K562 (cell line): ENCODE measurements at regions not wholly inside any gene's neighbourhood (a gene's known extent, or its start where the extent isn't known, plus 50 kb on each side); places are given as distances from the start of the nearest gene placed in this dataset.
A peak's percentile ranks its signal among the peaks of the same experiment; 100 is the strongest.

ENCODE experiments used
- ATAC-seq: fragments of 200-7000 bp; cut with Tn5 transposase; 3 replicates; pipeline ENCODE4 v1.9.1; 2020; ENCODE audit warnings: moderate library complexity
- BruUV-seq: library from RNA; stranded (reverse); fragments of 400-500 nt; replicated peaks from 2 replicates; lab custom pipeline; 2021; lab: Mats Ljungman, UMichigan
- CTCF ChIA-PET: fragments of 300-600 bp; formaldehyde crosslinking; extraction: SDS; loops from one replicate; lab custom pipeline; 2021; ENCODE audit warnings: low intra/inter-chr PET ratio; lab: Yijun Ruan, JAX
- POLR2A ChIA-PET: fragments of 300-600, 350-650 bp; sonication (Branson Sonifier 250); formaldehyde crosslinking; extraction: SDS; loops from one replicate; lab custom pipeline; 2021; ENCODE audit warnings: antibody characterized with exemption, inconsistent platforms; lab: Yijun Ruan, JAX
- DNase-seq, 4 experiments: peaks; one replicate each; pipeline versions ENCODE4 v3.0.0 to v3.0.0-alpha.2; 2011 to 2018; ENCODE audit warnings: low spot score in 3 of 4, mixed read lengths in 3 of 4; ENCODE audit errors: extremely low read depth in 1 of 4
- FAIRE-seq: peaks from 2 replicates; lab custom pipeline; 2011; peaks lifted over from hg19 to GRCh38; lab: Jason Lieb, UNC
- H2AFZ ChIP-seq: 2 replicates; pipeline ENCODE4 v1.6.0; 2011; ENCODE audit warnings: low read depth, low read length, control low read depth, inconsistent platforms
- H3K27ac ChIP-seq: fragments of 200-600 bp; 3 replicates; pipeline ENCODE4 v1.8.0; 2011; ENCODE audit warnings: low read depth, mild to moderate bottlenecking, control low read depth, inconsistent platforms, low read length, moderate library complexity, mixed read lengths; ENCODE audit errors: extremely low read depth
- H3K27me3 ChIP-seq, 2 experiments: fragments of 300-600 bp in 1 of 2; 2 replicates in 1 of 2; 3 replicates in 1 of 2; pipeline versions ENCODE4 v1.6.0 to v1.8.0; 2011; ENCODE audit warnings: inconsistent platforms in 2 of 2, low read length in 2 of 2, mild to moderate bottlenecking in 1 of 2, mixed read lengths in 1 of 2, moderate library complexity in 1 of 2; ENCODE audit not compliant: control insufficient read depth in 2 of 2, insufficient read depth in 2 of 2
- H3K36me3 ChIP-seq: fragments of 300-600 bp; 3 replicates; pipeline ENCODE4 v1.8.0; 2011; ENCODE audit warnings: mild to moderate bottlenecking, low read length, inconsistent platforms; ENCODE audit not compliant: control insufficient read depth, insufficient read depth
- H3K4me1 ChIP-seq, 2 experiments: fragments of 200-600 bp in 1 of 2; replicated peaks in 1 of 2; 2 replicates in 1 of 2; 3 replicates in 1 of 2; pipeline versions ENCODE4 v1.5.1 to v1.8.0; 2011; ENCODE audit warnings: inconsistent platforms in 2 of 2, low read length in 2 of 2, mild to moderate bottlenecking in 1 of 2, mixed read lengths in 1 of 2, moderate library complexity in 1 of 2; ENCODE audit not compliant: control insufficient read depth in 2 of 2, insufficient read depth in 2 of 2
- H3K4me2 ChIP-seq: 2 replicates; pipeline ENCODE4 v1.6.1; 2011; ENCODE audit warnings: low read length, control low read depth, inconsistent platforms, mixed read lengths; ENCODE audit not compliant: insufficient read depth
- H3K4me3 ChIP-seq: fragments of 200-600 bp; sonication (generic), shearing (Covaris generic); 2 replicates; pipeline ENCODE4 v1.5.1; 2016; ENCODE audit warnings: control low read depth, inconsistent platforms
- H3K79me2 ChIP-seq: fragments of 200-600 bp; 3 replicates; pipeline ENCODE4 v1.8.0; 2011; ENCODE audit warnings: low read length, inconsistent platforms; ENCODE audit not compliant: control insufficient read depth, insufficient read depth
- H3K9ac ChIP-seq, 2 experiments: 2 replicates each; pipeline versions ENCODE4 v1.6.0 to v1.6.1; 2011; ENCODE audit warnings: low read depth in 2 of 2, low read length in 2 of 2, control low read depth in 1 of 2, inconsistent platforms in 1 of 2, mild to moderate bottlenecking in 1 of 2, mixed read lengths in 1 of 2; ENCODE audit not compliant: insufficient read depth in 1 of 2
- H3K9me1 ChIP-seq: one replicate; pipeline ENCODE4 v1.6.0; 2011; ENCODE audit warnings: inconsistent platforms, mild to moderate bottlenecking, low read length, moderate library complexity; ENCODE audit not compliant: control insufficient read depth, insufficient read depth
- H3K9me3 ChIP-seq: replicated peaks from 2 replicates; pipeline ENCODE4 v1.5.1; 2011; ENCODE audit warnings: low read depth, low read length, inconsistent platforms; ENCODE audit not compliant: control insufficient read depth, insufficient read depth
- H4K20me1 ChIP-seq: replicated peaks from 2 replicates; pipeline ENCODE4 v1.6.1; 2011; ENCODE audit warnings: low read length, inconsistent platforms, mixed read lengths; ENCODE audit not compliant: control insufficient read depth, insufficient read depth
- NFIC ChIP-seq: fragments of 450-650 bp; IDR thresholded peaks from 2 replicates; pipeline ENCODE4 v1.6.1; 2017; ENCODE audit warnings: mild to moderate bottlenecking, inconsistent platforms
- RAD21 ChIP-seq, 2 experiments: fragments of 250-450 bp in 1 of 2; fragments of 450-650 bp in 1 of 2; sonication (Bioruptor Pico) in 1 of 2; formaldehyde crosslinking in 1 of 2; IDR thresholded peaks in 1 of 2; conservative IDR thresholded peaks in 1 of 2; 2 replicates each; pipeline versions ENCODE4 v1.4.0 to v1.8.0; 2020 to 2022; ENCODE audit warnings: mild to moderate bottlenecking in 2 of 2, moderate library complexity in 1 of 2
- SMAD4 ChIP-seq: fragments of 250-450 bp; sonication (Bioruptor Pico); conservative IDR thresholded peaks from 2 replicates; pipeline ENCODE4 v1.8.0; 2021; ENCODE audit warnings: inconsistent platforms, mild to moderate bottlenecking, moderate library complexity
- ZNF584 ChIP-seq: fragments of 200-800 bp; sonication (Bioruptor generic); IDR thresholded peaks from 2 replicates; pipeline ENCODE4 v1.6.1; 2016; ENCODE audit warnings: low read depth, mild to moderate bottlenecking, missing genetic modification characterization, missing compliant biosample characterization
- WGBS: fragments of 100-300 bp; shearing (Covaris generic); methylation state at CpG from one replicate; pipeline ENCODE4 v1.1.6; 2016; ENCODE audit warnings: low coverage, mixed read lengths; ENCODE audit not compliant: insufficient coverage; ENCODE audit errors: missing lambda C conversion rate; 5-methylcytosine and 5-hydroxymethylcytosine counted together
- in situ Hi-C: fragments of 300-500 bp; cut with MboI; formaldehyde crosslinking; loops from 4 replicates; pipeline ENCODE4 v1.15.0; 2018; ENCODE audit warnings: inconsistent platforms, mixed read lengths
- intact Hi-C: fragments of 100-400 bp; cut with micrococcal nuclease; formaldehyde crosslinking; loops from 2 replicates; pipeline ENCODE4 v1.14.2; 2022
- TF ChIP-seq, protein P1 (sequence below): sonication (generic); formaldehyde crosslinking; IDR thresholded peaks from 2 replicates; pipeline ENCODE4 v1.8.0; 2023; ENCODE audit warnings: missing genetic modification reagents, mild to moderate bottlenecking, borderline replicate concordance
- TF ChIP-seq, protein P2 (sequence below), 2 experiments: fragments of 450-650 bp; formaldehyde crosslinking in 1 of 2; IDR thresholded peaks; 2 replicates each; pipeline versions ENCODE4 v1.4.0 to v1.6.1; 2014 to 2020; ENCODE audit warnings: mild to moderate bottlenecking in 2 of 2, borderline replicate concordance in 1 of 2, low read depth in 1 of 2

DNA sequence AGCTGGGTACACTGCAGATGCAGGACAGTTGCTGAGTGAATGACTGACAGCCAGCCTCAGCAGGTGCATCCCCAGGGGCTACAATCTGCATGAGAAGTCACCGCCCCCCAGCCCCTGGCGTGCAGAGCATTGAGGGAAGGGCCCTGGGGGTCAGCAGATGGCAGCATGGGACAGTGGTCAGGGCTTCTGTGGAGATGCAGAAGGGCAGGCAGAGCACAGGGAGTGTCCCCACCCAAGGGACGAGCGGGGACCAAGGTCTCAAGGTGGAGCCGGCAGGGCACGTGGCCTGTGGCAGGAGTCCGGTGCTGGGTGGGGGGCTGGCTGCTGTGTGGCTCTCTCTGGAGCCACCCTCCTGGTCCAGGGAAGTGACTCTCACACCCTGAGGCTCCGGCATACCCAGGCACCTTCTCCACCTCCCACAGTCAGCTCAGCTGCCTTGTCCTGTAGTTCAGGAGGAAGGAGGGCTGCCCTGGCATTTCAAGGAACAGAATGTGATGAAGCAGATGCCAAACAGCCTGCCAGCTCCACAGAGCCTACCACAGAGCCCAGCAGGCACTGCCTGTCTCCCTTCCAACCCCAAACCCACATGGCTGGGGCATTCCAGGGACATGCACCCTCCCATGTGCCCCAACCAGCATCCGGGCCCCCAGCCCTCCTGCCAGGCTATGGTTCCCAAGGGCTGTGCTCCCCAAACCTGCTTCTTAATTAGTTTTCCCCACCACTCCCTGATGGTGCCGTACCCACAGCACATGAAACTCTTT, 114.5 kb downstream of the TMEM130 start:
- no peaks in the 10 kb centered on the region for H4K20me1 ChIP-seq
- peaks cover 8 to 24% of the 10 kb centered on the region in 2 experiments; a peak in 4 of 5 replicates for H3K27me3 ChIP-seq
- no peak for FAIRE-seq
- H3K27ac ChIP-seq: no peak overlapping the region
- H3K9me1 ChIP-seq: no peaks in the 10 kb centered on the region
- H2AFZ ChIP-seq: no peak overlapping the region
- CTCF ChIA-PET: interaction anchor here (0.7 to 1.6 kb wide), 2 partner anchors 81 to 86 kb away, joined by 3 to 7 read pairs; no protein-coding TSS in a partner anchor
- intact Hi-C loops (loop anchor here (2.0 kb wide), 1 partner anchor 81 kb away; no protein-coding TSS in a partner anchor), in situ Hi-C loops (no loop called here)
- POLR2A ChIA-PET: interaction anchor here (0.6 kb wide), 1 partner anchor 27 kb away, joined by 3 read pairs; no protein-coding TSS in a partner anchor
- H3K9me3 ChIP-seq: no peaks in the 10 kb centered on the region
- no peak overlapping the region for H3K4me3 ChIP-seq
- no peak overlapping the region; a peak in 1 of 4 replicates for H3K9ac ChIP-seq
- WGBS: 0% methylated on average over 10 of the region's 10 CpGs
- peak; percentile 75 for ATAC-seq
- peak in 1 of 4 experiments; percentile 35 for DNase-seq
- H3K4me2 ChIP-seq: no peak overlapping the region
- H3K79me2 ChIP-seq: no peaks in the 10 kb centered on the region
- no TSS peak for BruUV-seq
- H3K4me1 ChIP-seq: peaks cover 0 to 4% of the 10 kb centered on the region in 2 experiments; a peak in 1 of 5 replicates
- no peaks in the 10 kb centered on the region for H3K36me3 ChIP-seq
- TF ChIP-seq SMAD4 (CRISPR knock-in tag) (no peak), NFIC (no peak), RAD21 (CRISPR knock-in tag; conservative IDR thresholded peaks at IDR 0.05 in 1 of 2, IDR thresholded peaks at IDR 0.05 in 1 of 2) (peak in 1 of 2 experiments; percentile 50; a peak in 2 of 4 replicates), ZNF584 (CRISPR knock-in tag) (no peak)
- TF ChIP-seq, protein P1, sequence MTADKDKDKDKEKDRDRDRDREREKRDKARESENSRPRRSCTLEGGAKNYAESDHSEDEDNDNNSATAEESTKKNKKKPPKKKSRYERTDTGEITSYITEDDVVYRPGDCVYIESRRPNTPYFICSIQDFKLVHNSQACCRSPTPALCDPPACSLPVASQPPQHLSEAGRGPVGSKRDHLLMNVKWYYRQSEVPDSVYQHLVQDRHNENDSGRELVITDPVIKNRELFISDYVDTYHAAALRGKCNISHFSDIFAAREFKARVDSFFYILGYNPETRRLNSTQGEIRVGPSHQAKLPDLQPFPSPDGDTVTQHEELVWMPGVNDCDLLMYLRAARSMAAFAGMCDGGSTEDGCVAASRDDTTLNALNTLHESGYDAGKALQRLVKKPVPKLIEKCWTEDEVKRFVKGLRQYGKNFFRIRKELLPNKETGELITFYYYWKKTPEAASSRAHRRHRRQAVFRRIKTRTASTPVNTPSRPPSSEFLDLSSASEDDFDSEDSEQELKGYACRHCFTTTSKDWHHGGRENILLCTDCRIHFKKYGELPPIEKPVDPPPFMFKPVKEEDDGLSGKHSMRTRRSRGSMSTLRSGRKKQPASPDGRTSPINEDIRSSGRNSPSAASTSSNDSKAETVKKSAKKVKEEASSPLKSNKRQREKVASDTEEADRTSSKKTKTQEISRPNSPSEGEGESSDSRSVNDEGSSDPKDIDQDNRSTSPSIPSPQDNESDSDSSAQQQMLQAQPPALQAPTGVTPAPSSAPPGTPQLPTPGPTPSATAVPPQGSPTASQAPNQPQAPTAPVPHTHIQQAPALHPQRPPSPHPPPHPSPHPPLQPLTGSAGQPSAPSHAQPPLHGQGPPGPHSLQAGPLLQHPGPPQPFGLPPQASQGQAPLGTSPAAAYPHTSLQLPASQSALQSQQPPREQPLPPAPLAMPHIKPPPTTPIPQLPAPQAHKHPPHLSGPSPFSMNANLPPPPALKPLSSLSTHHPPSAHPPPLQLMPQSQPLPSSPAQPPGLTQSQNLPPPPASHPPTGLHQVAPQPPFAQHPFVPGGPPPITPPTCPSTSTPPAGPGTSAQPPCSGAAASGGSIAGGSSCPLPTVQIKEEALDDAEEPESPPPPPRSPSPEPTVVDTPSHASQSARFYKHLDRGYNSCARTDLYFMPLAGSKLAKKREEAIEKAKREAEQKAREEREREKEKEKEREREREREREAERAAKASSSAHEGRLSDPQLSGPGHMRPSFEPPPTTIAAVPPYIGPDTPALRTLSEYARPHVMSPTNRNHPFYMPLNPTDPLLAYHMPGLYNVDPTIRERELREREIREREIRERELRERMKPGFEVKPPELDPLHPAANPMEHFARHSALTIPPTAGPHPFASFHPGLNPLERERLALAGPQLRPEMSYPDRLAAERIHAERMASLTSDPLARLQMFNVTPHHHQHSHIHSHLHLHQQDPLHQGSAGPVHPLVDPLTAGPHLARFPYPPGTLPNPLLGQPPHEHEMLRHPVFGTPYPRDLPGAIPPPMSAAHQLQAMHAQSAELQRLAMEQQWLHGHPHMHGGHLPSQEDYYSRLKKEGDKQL: no peak
- TF ChIP-seq, protein P2, sequence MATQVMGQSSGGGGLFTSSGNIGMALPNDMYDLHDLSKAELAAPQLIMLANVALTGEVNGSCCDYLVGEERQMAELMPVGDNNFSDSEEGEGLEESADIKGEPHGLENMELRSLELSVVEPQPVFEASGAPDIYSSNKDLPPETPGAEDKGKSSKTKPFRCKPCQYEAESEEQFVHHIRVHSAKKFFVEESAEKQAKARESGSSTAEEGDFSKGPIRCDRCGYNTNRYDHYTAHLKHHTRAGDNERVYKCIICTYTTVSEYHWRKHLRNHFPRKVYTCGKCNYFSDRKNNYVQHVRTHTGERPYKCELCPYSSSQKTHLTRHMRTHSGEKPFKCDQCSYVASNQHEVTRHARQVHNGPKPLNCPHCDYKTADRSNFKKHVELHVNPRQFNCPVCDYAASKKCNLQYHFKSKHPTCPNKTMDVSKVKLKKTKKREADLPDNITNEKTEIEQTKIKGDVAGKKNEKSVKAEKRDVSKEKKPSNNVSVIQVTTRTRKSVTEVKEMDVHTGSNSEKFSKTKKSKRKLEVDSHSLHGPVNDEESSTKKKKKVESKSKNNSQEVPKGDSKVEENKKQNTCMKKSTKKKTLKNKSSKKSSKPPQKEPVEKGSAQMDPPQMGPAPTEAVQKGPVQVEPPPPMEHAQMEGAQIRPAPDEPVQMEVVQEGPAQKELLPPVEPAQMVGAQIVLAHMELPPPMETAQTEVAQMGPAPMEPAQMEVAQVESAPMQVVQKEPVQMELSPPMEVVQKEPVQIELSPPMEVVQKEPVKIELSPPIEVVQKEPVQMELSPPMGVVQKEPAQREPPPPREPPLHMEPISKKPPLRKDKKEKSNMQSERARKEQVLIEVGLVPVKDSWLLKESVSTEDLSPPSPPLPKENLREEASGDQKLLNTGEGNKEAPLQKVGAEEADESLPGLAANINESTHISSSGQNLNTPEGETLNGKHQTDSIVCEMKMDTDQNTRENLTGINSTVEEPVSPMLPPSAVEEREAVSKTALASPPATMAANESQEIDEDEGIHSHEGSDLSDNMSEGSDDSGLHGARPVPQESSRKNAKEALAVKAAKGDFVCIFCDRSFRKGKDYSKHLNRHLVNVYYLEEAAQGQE (IDR thresholded peaks at IDR 0.05; ENCODE audit: borderline replicate concordance): peak; percentile 67; the same call in 1 of the 2 replicates
- TF ChIP-seq, protein P2 (CRISPR knock-in tag; IDR thresholded peaks at IDR 0.05; ENCODE audit: low read depth): no peak
